IMR-90 (cell line): ENCODE measurements at regions not wholly inside any gene's neighbourhood (a gene's known extent, or its start where the extent isn't known, plus 50 kb on each side); places are given as distances from the start of the nearest gene placed in this dataset.
"Not testable (repeated sequence)": the region's sequence is repeated elsewhere in the genome, so short reads cannot be mapped to it uniquely, and the experiment has no call there.

ENCODE experiments used
- BHLHE40 ChIP-seq: fragments of 150-350 bp; IDR thresholded peaks from 2 replicates; pipeline ENCODE4 v1.6.1; 2016; ENCODE audit warnings: mild to moderate bottlenecking, low read depth, low read length
- CEBPB ChIP-seq: IDR thresholded peaks from 2 replicates; pipeline ENCODE4 v1.6.1; 2012; ENCODE audit warnings: low read depth, low read length, improper control_type of control experiment
- CHD1 ChIP-seq: IDR thresholded peaks from 2 replicates; pipeline ENCODE4 v1.6.1; 2012; ENCODE audit warnings: low read depth, low read length, improper control_type of control experiment
- MAFK ChIP-seq: IDR thresholded peaks from 2 replicates; pipeline ENCODE4 v1.6.1; 2012; ENCODE audit warnings: low read depth, low read length, improper control_type of control experiment
- MAZ ChIP-seq: IDR thresholded peaks from 2 replicates; pipeline ENCODE4 v1.6.1; 2012; ENCODE audit warnings: low read depth, mild to moderate bottlenecking, low read length, improper control_type of control experiment, moderate library complexity, borderline replicate concordance
- POLR2A ChIP-seq: IDR thresholded peaks from 2 replicates; pipeline ENCODE4 v1.6.1; 2012; ENCODE audit warnings: mild to moderate bottlenecking, low read depth, low read length
- RAD21 ChIP-seq: IDR thresholded peaks from 2 replicates; pipeline ENCODE4 v1.6.1; 2012; ENCODE audit warnings: low read length, improper control_type of control experiment
- RCOR1 ChIP-seq: IDR thresholded peaks from 2 replicates; pipeline ENCODE4 v1.6.1; 2012; ENCODE audit warnings: mild to moderate bottlenecking, low read length, improper control_type of control experiment; ENCODE audit not compliant: insufficient replicate concordance
- RFX5 ChIP-seq: IDR thresholded peaks from 2 replicates; pipeline ENCODE4 v1.8.0; 2012; ENCODE audit warnings: low read depth, mild to moderate bottlenecking, low read length, moderate library complexity
- SMC3 ChIP-seq: fragments of 150-350 bp; IDR thresholded peaks from 2 replicates; pipeline ENCODE4 v1.6.1; 2016; ENCODE audit warnings: low read depth, mild to moderate bottlenecking, antibody characterized with exemption, low read length, moderate library complexity
- TF ChIP-seq, protein P1 (sequence below): conservative IDR thresholded peaks from 2 replicates; pipeline ENCODE4 v1.5.1; 2012; ENCODE audit warnings: mild to moderate bottlenecking, low read depth, low read length, improper control_type of control experiment
- TF ChIP-seq, protein P2 (sequence below): fragments of 150-350 bp; IDR thresholded peaks from 2 replicates; pipeline ENCODE4 v1.6.1; 2017; ENCODE audit warnings: mild to moderate bottlenecking, antibody characterized with exemption, low read length, low read depth
- TF ChIP-seq, protein P3 (sequence below): fragments of 150-350 bp; IDR thresholded peaks from 2 replicates; pipeline ENCODE4 v1.6.1; 2016; ENCODE audit warnings: low read depth, mild to moderate bottlenecking, low read length, moderate library complexity, borderline replicate concordance

DNA sequence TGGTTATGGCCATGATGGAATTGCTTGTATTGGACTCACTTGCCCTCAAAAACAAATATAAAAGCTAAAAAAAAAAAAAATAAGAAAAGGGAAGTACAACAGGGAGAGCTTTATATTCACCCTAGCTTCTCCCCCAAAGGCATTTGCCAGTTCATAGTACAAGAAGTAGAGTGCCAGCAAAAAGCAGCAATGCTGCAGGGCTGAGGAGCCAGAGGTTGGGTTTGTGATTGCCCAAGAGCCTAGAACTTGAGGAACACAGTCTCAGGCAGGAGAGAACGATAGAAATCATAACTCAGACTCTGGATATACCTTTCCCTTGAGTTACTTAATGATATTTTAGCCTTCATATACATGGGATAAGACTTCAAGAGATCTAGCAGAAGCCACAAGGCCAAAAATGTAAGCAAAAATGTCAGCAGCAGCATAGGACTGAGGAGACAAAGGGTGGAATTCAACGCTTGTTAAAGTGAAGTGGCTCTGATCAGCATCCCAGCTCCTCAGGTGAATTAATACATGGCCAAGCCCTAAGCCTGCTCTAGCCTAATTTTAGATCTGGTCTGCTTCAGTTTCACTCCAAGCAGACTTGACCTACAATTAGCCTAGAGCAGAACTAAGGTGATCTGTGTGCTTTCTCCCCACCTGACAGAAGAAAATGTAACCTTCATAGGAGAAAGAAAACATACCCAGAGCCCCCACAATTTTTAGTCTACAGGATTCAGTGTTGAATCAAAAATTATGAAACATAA, 172.8 kb upstream of the PLGLB1 start:
- not testable (repeated sequence) for TF ChIP-seq POLR2A, MAZ, RCOR1, CEBPB, CHD1, MAFK, BHLHE40, RAD21, RFX5, SMC3
- TF ChIP-seq, protein P1, sequence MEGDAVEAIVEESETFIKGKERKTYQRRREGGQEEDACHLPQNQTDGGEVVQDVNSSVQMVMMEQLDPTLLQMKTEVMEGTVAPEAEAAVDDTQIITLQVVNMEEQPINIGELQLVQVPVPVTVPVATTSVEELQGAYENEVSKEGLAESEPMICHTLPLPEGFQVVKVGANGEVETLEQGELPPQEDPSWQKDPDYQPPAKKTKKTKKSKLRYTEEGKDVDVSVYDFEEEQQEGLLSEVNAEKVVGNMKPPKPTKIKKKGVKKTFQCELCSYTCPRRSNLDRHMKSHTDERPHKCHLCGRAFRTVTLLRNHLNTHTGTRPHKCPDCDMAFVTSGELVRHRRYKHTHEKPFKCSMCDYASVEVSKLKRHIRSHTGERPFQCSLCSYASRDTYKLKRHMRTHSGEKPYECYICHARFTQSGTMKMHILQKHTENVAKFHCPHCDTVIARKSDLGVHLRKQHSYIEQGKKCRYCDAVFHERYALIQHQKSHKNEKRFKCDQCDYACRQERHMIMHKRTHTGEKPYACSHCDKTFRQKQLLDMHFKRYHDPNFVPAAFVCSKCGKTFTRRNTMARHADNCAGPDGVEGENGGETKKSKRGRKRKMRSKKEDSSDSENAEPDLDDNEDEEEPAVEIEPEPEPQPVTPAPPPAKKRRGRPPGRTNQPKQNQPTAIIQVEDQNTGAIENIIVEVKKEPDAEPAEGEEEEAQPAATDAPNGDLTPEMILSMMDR: not testable (repeated sequence)
- TF ChIP-seq, protein P2, sequence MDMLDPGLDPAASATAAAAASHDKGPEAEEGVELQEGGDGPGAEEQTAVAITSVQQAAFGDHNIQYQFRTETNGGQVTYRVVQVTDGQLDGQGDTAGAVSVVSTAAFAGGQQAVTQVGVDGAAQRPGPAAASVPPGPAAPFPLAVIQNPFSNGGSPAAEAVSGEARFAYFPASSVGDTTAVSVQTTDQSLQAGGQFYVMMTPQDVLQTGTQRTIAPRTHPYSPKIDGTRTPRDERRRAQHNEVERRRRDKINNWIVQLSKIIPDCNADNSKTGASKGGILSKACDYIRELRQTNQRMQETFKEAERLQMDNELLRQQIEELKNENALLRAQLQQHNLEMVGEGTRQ: not testable (repeated sequence)
- TF ChIP-seq, protein P3, sequence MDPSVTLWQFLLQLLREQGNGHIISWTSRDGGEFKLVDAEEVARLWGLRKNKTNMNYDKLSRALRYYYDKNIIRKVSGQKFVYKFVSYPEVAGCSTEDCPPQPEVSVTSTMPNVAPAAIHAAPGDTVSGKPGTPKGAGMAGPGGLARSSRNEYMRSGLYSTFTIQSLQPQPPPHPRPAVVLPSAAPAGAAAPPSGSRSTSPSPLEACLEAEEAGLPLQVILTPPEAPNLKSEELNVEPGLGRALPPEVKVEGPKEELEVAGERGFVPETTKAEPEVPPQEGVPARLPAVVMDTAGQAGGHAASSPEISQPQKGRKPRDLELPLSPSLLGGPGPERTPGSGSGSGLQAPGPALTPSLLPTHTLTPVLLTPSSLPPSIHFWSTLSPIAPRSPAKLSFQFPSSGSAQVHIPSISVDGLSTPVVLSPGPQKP: not testable (repeated sequence)
